ENCODE measurements at regions not wholly inside any gene's neighbourhood (a gene's known extent, or its start where the extent isn't known, plus 50 kb on each side); places are given as distances from the start of the nearest gene placed in this dataset.

GRCh38 chr4:124282301-124282898, 430.1 kb downstream of the ANKRD50 start:
- no peak for DNase-seq

GRCh38 chr4:124288706-124289486, 423.6 kb downstream of the ANKRD50 start:
- DNase-seq = no peak

- DNase-seq = no peak
These were observed 421.9 kb downstream of the ANKRD50 start for GRCh38 chr4:124290678-124291077.

- DNase-seq = no peak
These were observed 417.1 kb downstream of the ANKRD50 start for GRCh38 chr4:124295413-124295812.

GRCh38 chr4:124304941-124305340, 407.6 kb downstream of the ANKRD50 start:
- DNase-seq = no peak

GRCh38 chr4:124306352-124306751, 406.2 kb downstream of the ANKRD50 start:
- DNase-seq = no peak

- DNase-seq = no peak
These were observed 405.4 kb downstream of the ANKRD50 start for GRCh38 chr4:124307143-124307542.

GRCh38 chr4:124318292-124318691, 394.2 kb downstream of the ANKRD50 start:
- no peak for DNase-seq

- no peak for DNase-seq
These were observed 391.2 kb downstream of the ANKRD50 start for GRCh38 chr4:124321364-124321763.

GRCh38 chr4:124322234-124323065, 390.1 kb downstream of the ANKRD50 start:
- peak; percentile 23 for DNase-seq

- no peak for DNase-seq
These were observed 386.8 kb downstream of the ANKRD50 start for GRCh38 chr4:124325690-124326089.

- no peak for DNase-seq
These were observed 383.4 kb downstream of the ANKRD50 start for GRCh38 chr4:124329134-124329533.

GRCh38 chr4:124330045-124330444, 382.5 kb downstream of the ANKRD50 start:
- no peak for DNase-seq

GRCh38 chr4:124331781-124332180, 380.8 kb downstream of the ANKRD50 start:
- no peak for DNase-seq

GRCh38 chr4:124333466-124333865, 379.1 kb downstream of the ANKRD50 start:
- DNase-seq = no peak

GRCh38 chr4:124334119-124334518, 378.4 kb downstream of the ANKRD50 start:
- no peak for DNase-seq

GRCh38 chr4:124337874-124338273, 374.7 kb downstream of the ANKRD50 start:
- no peak for DNase-seq

- no peak for DNase-seq
These were observed 368.8 kb downstream of the ANKRD50 start for GRCh38 chr4:124343661-124344171.

- no peak for DNase-seq
These were observed 339.6 kb downstream of the ANKRD50 start for GRCh38 chr4:124372916-124373315.

- no peak for DNase-seq
These were observed 326.4 kb downstream of the ANKRD50 start for GRCh38 chr4:124386163-124386562.

GRCh38 chr4:124386648-124387047, 325.9 kb downstream of the ANKRD50 start:
- no peak for DNase-seq

- DNase-seq = no peak
These were observed 322.9 kb downstream of the ANKRD50 start for GRCh38 chr4:124389591-124389990.

- DNase-seq = no peak
These were observed 321.7 kb downstream of the ANKRD50 start for GRCh38 chr4:124390861-124391260.

Measured in CD4-positive, alpha-beta T cell treated with Interleukin-17A for 1 hour (primary cell).